DOHH2 (cell line): ENCODE measurements at regions not wholly inside any gene's neighbourhood (a gene's known extent, or its start where the extent isn't known, plus 50 kb on each side); places are given as distances from the start of the nearest gene placed in this dataset.

Source experiments
- H3F3A ChIP-seq: fragments of 200-600 bp; sonication (generic), shearing (Covaris generic); 2 replicates; pipeline ENCODE4 v1.6.0; 2016; ENCODE audit warnings: antibody characterized with exemption, mild to moderate bottlenecking; ENCODE audit not compliant: control insufficient read depth, insufficient read depth
- H3K27ac ChIP-seq: fragments of 200-600 bp; sonication (generic); 2 replicates; pipeline ENCODE4 v1.5.1; 2014; ENCODE audit warnings: low read depth, mild to moderate bottlenecking, low read length, moderate library complexity
- H3K27me3 ChIP-seq: fragments of 200-600 bp; sonication (generic); 2 replicates; pipeline ENCODE4 v1.6.1; 2014; ENCODE audit warnings: mild to moderate bottlenecking, low read length, mixed read lengths; ENCODE audit not compliant: control insufficient read depth
- H3K36me3 ChIP-seq: fragments of 200-600 bp; sonication (generic); 2 replicates; pipeline ENCODE4 v1.6.1; 2014; ENCODE audit warnings: mild to moderate bottlenecking, low read length, moderate library complexity, mixed read lengths; ENCODE audit not compliant: control insufficient read depth
- H3K4me1 ChIP-seq: fragments of 200-600 bp; sonication (generic); 2 replicates; pipeline ENCODE4 v1.6.1; 2014; ENCODE audit warnings: mild to moderate bottlenecking, low read length, mixed read lengths; ENCODE audit not compliant: control insufficient read depth
- H3K4me2 ChIP-seq: fragments of 200-600 bp; sonication (generic); 2 replicates; pipeline ENCODE4 v1.6.0; 2014; ENCODE audit warnings: mild to moderate bottlenecking, low read length, moderate library complexity
- H3K4me3 ChIP-seq: fragments of 200-600 bp; sonication (generic); 2 replicates; pipeline ENCODE4 v1.5.1; 2014; ENCODE audit warnings: mild to moderate bottlenecking, low read length, mixed read lengths
- H3K79me2 ChIP-seq: fragments of 200-600 bp; sonication (generic); 2 replicates; pipeline ENCODE4 v1.6.1; 2014; ENCODE audit warnings: mild to moderate bottlenecking, low read length, mixed read lengths; ENCODE audit not compliant: control insufficient read depth
- H3K9me2 ChIP-seq: fragments of 200-600 bp; sonication (generic); replicated peaks from 2 replicates; pipeline ENCODE4 v1.6.1; 2014; ENCODE audit warnings: mild to moderate bottlenecking, low read length, mixed read lengths; ENCODE audit not compliant: control insufficient read depth
- H3K9me3 ChIP-seq: fragments of 200-600 bp; sonication (generic); 2 replicates; pipeline ENCODE4 v1.6.1; 2014; ENCODE audit warnings: antibody characterized with exemption, low read length, mixed read lengths; ENCODE audit not compliant: control insufficient read depth, insufficient read depth
- H4K20me1 ChIP-seq: fragments of 200-600 bp; sonication (generic); 2 replicates; pipeline ENCODE4 v1.6.0; 2014; ENCODE audit warnings: low read depth, mild to moderate bottlenecking, antibody characterized with exemption, low read length, moderate library complexity; ENCODE audit not compliant: control insufficient read depth, insufficient read depth
- EZH2phosphoT487 ChIP-seq: fragments of 200-600 bp; sonication (generic); IDR thresholded peaks from 2 replicates; pipeline ENCODE4 v1.6.1; 2017; ENCODE audit warnings: borderline replicate concordance, mild to moderate bottlenecking, antibody characterized with exemption, low read length, moderate library complexity, mixed read lengths
- TF ChIP-seq, protein P1 (sequence below): fragments of 200-600 bp; sonication (generic); IDR thresholded peaks from one replicate; pipeline ENCODE4 v1.5.1; 2014; ENCODE audit warnings: antibody characterized with exemption, mild to moderate bottlenecking, low read depth, low read length; ENCODE audit not compliant: poor library complexity, severe bottlenecking

DNA sequence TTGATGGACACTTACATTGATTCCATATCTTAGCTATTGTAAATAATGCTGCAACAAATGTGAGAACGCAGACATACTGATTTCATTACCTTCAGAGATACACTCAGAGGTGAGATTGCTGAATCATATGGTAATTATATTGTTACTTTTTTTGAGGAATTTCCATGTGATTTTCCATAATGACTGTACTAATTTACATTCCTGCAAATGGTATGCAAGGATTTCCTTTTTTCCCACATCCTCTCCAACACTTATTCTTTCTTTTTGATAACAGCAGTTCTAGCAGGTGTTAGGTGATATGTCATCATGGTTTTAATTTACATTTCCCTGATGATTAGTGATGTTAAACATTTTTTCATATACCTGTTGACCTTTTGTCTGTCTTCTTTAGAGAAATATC, 207.7 kb downstream of the C11orf87 start:
- Histone ChIP-seq H3K27ac (no peak overlapping the region), H3K27me3 (no peaks in the 10 kb centered on the region), H3F3A (no peaks in the 10 kb centered on the region), H4K20me1 (no peaks in the 10 kb centered on the region), H3K9me3 (no peaks in the 10 kb centered on the region), H3K4me3 (no peak overlapping the region), H3K9me2 (no peaks in the 10 kb centered on the region), H3K4me2 (no peak overlapping the region), H3K4me1 (no peaks in the 10 kb centered on the region), H3K36me3 (no peaks in the 10 kb centered on the region), H3K79me2 (no peaks in the 10 kb centered on the region)
- TF ChIP-seq, protein P1, sequence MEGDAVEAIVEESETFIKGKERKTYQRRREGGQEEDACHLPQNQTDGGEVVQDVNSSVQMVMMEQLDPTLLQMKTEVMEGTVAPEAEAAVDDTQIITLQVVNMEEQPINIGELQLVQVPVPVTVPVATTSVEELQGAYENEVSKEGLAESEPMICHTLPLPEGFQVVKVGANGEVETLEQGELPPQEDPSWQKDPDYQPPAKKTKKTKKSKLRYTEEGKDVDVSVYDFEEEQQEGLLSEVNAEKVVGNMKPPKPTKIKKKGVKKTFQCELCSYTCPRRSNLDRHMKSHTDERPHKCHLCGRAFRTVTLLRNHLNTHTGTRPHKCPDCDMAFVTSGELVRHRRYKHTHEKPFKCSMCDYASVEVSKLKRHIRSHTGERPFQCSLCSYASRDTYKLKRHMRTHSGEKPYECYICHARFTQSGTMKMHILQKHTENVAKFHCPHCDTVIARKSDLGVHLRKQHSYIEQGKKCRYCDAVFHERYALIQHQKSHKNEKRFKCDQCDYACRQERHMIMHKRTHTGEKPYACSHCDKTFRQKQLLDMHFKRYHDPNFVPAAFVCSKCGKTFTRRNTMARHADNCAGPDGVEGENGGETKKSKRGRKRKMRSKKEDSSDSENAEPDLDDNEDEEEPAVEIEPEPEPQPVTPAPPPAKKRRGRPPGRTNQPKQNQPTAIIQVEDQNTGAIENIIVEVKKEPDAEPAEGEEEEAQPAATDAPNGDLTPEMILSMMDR = no peak
- TF ChIP-seq EZH2phosphoT487 = no peak

DNA sequence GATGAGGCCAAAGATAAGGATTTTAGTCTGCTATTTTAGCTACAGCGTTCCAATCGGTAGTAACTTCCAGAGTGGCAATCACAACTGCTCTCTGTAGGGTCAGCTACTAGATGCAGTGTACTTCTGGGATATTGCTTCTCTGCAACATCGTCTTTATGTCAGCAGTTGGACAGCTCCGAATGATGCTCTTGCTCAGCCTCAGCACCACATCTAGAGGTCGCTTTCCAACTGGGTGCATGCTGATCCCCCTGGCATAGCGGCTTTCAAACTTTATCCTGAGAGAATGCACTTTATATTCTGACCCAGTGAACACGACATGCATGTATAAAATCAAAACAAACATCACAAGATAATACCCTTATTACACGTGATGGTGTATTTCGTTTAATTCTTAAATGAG, 219.6 kb downstream of the C11orf87 start:
- H3K4me2 ChIP-seq = no peak overlapping the region
- no peaks in the 10 kb centered on the region for H3K27me3 ChIP-seq
- H3F3A ChIP-seq = no peaks in the 10 kb centered on the region
- no peaks in the 10 kb centered on the region for H3K36me3 ChIP-seq
- no peaks in the 10 kb centered on the region for H4K20me1 ChIP-seq
- TF ChIP-seq, protein P1 = no peak
- no peaks in the 10 kb centered on the region for H3K4me1 ChIP-seq
- H3K4me3 ChIP-seq = no peak overlapping the region
- no peaks in the 10 kb centered on the region for H3K9me2 ChIP-seq
- H3K9me3 ChIP-seq = no peaks in the 10 kb centered on the region
- no peaks in the 10 kb centered on the region for H3K79me2 ChIP-seq
- H3K27ac ChIP-seq = no peak overlapping the region

DNA sequence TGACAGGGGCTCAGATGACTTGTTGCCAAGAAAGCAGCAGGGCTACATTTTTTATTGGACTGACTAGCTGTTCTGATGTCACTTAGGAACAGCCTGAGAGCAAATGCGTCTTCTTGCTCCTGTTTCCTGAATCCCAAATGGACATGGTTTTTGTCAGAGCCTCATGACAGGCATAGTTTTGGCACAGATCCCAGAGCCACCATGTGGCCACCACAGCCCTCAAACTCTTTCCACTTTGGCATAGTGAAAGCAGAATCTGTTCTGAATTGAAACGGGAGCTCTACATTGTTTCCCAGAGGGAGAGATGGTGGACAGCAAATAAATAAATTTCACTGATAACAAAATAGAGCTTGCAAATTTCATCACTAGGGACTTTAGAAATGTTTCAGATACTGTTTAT, 222.2 kb downstream of the C11orf87 start:
- Histone ChIP-seq H3K4me3 (no peak overlapping the region), H3K4me1 (no peaks in the 10 kb centered on the region), H3K4me2 (no peak overlapping the region), H3K27me3 (no peaks in the 10 kb centered on the region), H3K27ac (no peak overlapping the region), H3K36me3 (no peaks in the 10 kb centered on the region), H3F3A (no peaks in the 10 kb centered on the region), H3K9me2 (no peaks in the 10 kb centered on the region), H3K79me2 (no peaks in the 10 kb centered on the region), H4K20me1 (no peaks in the 10 kb centered on the region), H3K9me3 (no peaks in the 10 kb centered on the region)
- TF ChIP-seq, protein P1 = no peak
- TF ChIP-seq EZH2phosphoT487 = no peak

DNA sequence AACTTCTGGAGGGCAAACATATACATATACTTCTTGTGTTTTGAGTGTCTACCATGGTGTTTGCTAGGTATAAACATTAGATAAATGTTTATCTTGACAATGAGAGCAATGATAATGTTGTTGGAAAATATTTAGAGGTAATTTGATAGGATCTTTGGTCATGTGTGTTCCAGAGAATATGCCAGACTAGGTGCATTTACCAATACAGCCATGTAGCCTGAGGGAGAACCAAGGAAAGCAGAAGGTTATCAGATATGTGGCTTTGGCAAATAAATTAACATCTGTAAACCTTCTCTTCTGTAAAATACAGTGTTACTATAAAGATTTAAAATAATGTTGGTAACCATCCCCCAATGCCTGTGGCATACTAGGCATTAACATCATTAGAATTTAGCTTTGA, 226.8 kb downstream of the C11orf87 start:
- no peak overlapping the region for H3K4me3 ChIP-seq

More for the DNA sequence above, 226.8 kb downstream of the C11orf87 start:
- H3K36me3 ChIP-seq = no peaks in the 10 kb centered on the region
- no peaks in the 10 kb centered on the region for H3K4me1 ChIP-seq
- no peaks in the 10 kb centered on the region for H3K9me3 ChIP-seq
- H3F3A ChIP-seq = no peaks in the 10 kb centered on the region
- no peaks in the 10 kb centered on the region for H3K79me2 ChIP-seq
- no peaks in the 10 kb centered on the region for H4K20me1 ChIP-seq
- TF ChIP-seq, protein P1 = no peak
- no peak for TF ChIP-seq EZH2phosphoT487
- no peaks in the 10 kb centered on the region for H3K9me2 ChIP-seq
- no peak overlapping the region for H3K4me2 ChIP-seq
- H3K27ac ChIP-seq = no peak overlapping the region
- no peaks in the 10 kb centered on the region for H3K27me3 ChIP-seq
